ENCODE measurements at regions not wholly inside any gene's neighbourhood (a gene's known extent, or its start where the extent isn't known, plus 50 kb on each side); places are given as distances from the start of the nearest gene placed in this dataset.

DNA sequence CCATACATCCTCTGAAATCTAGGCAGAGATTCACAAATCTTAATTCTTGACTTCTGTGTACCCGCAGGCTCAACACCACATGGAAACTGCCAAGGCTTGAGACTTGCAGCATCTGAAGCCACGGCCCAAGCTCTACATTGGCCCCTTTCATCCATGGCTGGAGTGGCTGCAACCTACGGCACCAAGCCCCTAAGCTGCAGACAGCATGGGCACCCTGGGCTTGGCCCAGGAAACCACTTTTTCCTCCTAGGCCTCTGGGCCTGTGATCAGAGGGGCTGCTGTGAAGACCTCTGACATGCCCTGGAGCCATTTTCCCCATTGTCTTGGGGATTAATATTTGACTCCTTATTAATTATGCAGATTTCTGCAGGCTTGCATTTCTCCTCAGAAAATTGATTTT lies 457.9 kb downstream of the GRIA2 start:
- TF ChIP-seq, protein P1, sequence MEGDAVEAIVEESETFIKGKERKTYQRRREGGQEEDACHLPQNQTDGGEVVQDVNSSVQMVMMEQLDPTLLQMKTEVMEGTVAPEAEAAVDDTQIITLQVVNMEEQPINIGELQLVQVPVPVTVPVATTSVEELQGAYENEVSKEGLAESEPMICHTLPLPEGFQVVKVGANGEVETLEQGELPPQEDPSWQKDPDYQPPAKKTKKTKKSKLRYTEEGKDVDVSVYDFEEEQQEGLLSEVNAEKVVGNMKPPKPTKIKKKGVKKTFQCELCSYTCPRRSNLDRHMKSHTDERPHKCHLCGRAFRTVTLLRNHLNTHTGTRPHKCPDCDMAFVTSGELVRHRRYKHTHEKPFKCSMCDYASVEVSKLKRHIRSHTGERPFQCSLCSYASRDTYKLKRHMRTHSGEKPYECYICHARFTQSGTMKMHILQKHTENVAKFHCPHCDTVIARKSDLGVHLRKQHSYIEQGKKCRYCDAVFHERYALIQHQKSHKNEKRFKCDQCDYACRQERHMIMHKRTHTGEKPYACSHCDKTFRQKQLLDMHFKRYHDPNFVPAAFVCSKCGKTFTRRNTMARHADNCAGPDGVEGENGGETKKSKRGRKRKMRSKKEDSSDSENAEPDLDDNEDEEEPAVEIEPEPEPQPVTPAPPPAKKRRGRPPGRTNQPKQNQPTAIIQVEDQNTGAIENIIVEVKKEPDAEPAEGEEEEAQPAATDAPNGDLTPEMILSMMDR (conservative IDR thresholded peaks at IDR 0.05; ENCODE audit: low read length) = no peak
- no peak for TF ChIP-seq EZH2phosphoT487 (IDR thresholded peaks at IDR 0.05; ENCODE audit: borderline replicate concordance)

Data from Loucy (cell line).